GM18951 (cell line): ENCODE measurements at regions not wholly inside any gene's neighbourhood (a gene's known extent, or its start where the extent isn't known, plus 50 kb on each side); places are given as distances from the start of the nearest gene placed in this dataset.
"Not testable (repeated sequence)": the region's sequence is repeated elsewhere in the genome, so short reads cannot be mapped to it uniquely, and the experiment has no call there.

ENCODE experiments used
- POLR2A ChIP-seq: IDR thresholded peaks from 4 replicates; pipeline ENCODE4 v1.6.1; 2011; ENCODE audit warnings: mild to moderate bottlenecking; ENCODE audit not compliant: insufficient read length, insufficient read depth; ENCODE audit errors: extremely low read depth
- in situ Hi-C: fragments of 300-500 bp; cut with MboI; formaldehyde crosslinking; loops from one replicate; pipeline ENCODE4 v1.12.0; 2022; ENCODE audit warnings: low sequenced_read_pairs, mixed read lengths, inconsistent platforms; ENCODE audit not compliant: unreplicated experiment

DNA sequence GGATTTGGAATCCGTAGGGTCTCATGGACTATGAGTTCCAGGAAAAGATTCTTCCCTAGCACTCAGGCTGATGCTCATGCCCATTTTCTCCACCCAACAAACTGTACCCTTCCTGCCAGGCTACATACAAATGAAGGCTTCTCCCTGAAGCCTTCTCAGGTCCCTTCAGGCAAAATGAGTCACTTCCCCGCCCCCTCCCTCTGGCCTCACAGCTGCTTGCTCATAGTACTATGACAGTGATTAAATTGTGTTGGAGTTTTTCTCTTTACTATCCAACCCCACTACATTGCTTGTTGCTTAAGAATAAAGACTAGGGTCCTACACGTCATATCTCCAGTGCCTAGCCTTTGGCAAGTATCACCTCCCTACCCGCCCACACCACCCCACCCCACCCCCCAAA is 207.6 kb upstream of the NFIA start:
- in situ Hi-C loops: no loop called here
- no peak for TF ChIP-seq POLR2A

DNA sequence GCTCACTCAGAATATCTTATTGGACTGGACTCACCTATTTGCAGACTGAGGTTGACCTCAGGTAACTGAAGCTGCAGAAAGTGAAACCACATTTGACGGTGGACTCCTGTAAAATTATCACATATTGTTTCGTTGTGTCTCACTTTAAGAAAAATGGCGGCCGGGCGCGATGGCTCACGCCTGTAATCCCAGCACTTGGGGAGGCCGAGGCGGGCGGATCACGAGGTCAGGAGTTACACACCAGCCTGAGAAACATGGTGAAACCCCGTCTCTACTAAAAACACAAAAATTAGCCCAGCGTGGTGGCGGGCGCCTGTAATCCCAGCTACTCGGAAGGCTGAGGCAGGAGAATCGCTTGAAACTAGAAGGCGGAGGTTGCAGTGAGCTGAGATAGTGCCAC is 209.0 kb upstream of the NFIA start:
- in situ Hi-C loops: not testable (repeated sequence)

DNA sequence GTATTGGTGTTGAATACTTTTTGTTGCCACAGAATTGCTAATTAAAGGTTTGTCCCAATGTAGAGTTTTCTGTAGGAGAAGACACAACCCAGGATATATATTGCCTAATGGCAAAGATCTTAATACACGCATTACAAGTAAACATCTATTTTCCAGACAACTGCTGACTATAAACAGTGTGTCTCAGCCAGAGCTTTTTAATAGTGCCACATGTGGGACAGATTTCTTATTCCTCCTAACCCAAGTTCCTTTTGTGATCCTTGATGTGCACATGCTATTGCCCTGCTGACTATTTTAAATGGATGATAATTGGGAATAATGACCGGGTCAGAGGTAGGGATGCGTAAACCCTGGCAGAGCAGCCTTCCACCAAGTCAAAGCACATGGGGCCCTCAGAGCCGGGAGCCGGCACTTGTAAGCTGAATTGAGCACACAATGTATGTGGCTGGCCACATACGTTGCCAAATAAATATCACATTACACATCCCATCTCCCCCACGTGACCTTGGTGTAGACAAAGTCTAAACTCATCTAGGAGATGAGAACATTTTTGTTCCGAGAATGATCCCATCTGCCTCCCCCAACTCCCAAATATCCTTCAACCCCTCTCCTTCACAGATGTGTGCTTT is 209.8 kb upstream of the NFIA start:
- no peak for TF ChIP-seq POLR2A
- in situ Hi-C loops: no loop called here

DNA sequence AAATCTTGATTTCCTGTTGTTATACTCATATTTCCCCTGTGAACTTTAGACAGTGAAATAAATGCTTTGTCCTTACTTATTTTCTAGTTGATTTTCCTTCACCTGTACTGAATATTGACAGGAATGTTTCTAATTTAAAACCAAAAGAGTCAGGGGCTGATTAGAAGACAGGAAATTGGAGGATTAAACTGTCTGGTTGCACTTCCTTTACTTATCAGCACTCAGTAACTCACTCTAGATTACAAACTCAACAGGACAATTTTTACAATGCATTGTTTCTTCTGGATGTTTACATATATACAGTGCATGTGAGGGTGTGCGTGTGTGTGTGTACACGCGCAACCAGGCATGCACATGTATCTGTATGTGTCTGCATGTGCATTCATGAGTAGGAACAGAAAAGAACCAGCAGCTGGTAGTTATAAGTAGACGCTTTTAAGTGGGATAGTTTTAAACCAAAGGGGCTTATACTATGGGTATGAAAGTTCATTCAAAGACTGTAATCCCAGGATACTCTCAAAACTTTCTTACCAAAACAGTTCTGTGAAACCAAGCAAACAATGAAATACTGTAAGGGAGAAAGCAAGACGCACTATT is 212.0 kb upstream of the NFIA start:
- no peak for TF ChIP-seq POLR2A
- in situ Hi-C loops: no loop called here

DNA sequence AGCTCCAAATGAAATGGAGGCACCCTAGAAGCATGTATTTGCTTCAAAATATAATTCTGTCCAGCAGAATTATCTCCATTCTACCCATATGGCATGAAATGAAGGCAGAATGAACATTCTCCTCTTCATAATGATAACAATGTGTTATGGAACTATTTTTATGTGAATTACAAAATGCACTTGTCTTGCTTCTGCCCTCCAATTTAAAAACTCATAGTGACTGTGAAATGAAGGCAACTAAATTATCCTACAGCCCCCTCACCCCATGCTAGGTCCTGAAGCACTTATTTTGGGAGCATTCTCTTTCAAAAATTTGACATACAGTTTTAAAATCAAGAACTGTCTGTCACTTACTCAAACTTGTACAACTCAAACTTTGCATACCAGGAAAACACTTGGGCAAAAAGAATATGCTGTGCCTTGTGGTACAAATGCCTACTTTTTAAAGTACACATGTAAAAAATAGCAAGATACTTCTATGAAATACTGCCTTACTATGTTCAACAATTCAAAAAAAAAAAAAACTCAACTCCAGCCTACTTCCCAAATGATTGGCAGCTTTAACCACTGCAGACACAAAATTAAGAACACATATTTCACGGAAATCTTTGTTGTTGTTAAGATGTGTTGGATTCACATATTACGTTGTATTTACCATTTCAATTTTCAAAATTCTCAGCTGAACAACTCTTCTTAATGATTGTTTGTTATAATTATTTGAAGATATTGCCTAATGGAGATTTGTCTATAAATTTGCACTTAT is 213.3 kb upstream of the NFIA start:
- in situ Hi-C loops: no loop called here
- TF ChIP-seq POLR2A: no peak

DNA sequence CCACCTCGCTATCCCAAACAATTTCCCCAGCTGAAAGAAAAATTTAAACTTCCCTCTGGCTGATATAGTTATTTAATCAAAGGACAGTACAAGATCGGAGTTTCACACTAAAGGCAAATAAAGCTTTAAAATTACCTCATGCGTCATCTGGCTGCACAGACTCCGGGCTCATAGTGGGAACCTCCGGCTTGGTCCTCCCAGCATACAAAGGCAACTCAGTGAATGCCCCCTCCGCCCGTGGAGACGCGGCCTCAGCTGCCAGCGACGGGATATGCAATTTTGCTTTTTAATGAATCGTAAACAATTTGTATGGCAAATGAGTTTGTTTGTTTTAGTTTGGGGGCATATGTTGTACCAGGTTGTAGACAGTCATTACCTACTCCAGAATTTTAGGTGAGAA is 214.6 kb upstream of the NFIA start:
- TF ChIP-seq POLR2A: no peak
- in situ Hi-C loops: no loop called here

DNA sequence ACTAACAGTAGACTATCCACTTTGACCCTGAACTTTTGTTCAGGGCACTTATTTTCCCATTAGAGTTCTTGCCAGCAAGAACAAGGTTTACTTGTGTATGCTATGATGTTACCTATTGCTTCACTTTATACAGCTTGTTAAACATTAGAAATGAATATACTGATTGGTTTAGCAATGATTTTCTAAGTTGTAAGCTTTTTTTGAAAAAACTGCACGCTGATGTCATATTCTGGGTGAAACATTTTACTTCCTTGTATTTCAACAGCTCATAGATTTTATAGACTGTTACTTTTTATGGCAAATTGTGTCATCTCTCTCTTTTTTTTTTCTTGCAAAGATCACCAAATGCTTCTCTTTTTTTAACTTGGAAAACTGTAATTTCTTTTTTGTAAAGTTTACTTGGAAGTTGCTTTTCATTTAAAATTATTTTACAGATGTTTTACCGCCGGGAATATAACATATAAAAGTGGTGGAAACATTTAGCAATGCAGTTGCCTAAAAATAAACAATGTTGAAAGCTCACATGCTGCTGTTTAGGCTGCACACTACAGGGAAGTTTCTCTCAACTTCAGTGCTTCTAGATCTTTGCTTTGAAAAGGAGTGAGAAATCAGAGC is 215.3 kb upstream of the NFIA start:
- no peak for TF ChIP-seq POLR2A
- in situ Hi-C loops: no loop called here

DNA sequence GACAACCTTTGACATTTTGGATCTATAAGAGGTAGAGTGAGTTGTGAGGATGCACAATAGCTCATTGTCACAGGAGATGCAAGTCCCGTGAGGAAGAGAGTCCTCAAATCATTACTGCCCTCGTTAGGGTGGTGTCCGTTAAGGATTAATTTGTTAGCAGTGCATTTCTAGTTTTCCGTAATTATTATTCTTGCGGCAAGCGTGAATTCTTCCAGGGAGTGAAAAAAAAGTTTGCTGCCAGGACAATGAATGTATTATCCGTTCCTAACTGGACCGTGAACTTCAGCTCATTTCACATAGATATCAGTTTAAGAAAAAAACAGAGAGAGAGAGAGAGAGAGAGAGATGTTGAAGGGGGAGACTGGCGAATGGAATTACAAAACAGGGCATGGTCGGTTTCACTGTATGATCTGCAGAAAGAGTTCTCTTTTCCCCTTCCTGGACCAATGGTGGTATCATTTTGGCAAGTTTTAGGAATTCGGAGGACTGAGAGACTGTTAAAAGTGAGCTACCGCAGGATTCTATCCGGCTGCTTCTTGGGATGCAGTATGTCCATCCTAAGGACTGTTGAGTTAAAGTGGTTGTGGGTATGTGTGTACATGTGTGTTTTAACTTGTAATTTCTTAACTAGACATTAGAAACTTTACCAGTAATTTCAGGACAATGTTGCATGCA is 216.0 kb upstream of the NFIA start:
- in situ Hi-C loops: no loop called here
- no peak for TF ChIP-seq POLR2A

DNA sequence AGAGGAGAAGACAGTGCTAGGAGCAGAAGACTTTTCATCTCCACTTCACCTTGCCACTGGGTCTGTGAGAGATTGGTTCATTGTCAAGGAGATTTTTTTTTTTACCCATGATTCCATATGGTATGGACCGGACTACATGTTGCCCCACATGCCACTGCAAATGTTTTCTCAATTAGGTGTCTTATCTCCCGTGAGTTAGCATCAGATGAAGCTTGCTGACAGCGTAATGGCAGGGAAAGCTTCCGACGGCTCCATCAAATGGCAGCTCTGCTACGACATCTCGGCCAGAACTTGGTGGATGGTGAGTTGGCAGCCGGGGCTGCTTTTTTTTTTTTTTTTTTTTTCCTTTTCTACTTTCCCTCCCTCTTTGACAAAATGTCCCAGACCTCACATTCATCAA is 217.2 kb upstream of the NFIA start:
- in situ Hi-C loops: no loop called here

DNA sequence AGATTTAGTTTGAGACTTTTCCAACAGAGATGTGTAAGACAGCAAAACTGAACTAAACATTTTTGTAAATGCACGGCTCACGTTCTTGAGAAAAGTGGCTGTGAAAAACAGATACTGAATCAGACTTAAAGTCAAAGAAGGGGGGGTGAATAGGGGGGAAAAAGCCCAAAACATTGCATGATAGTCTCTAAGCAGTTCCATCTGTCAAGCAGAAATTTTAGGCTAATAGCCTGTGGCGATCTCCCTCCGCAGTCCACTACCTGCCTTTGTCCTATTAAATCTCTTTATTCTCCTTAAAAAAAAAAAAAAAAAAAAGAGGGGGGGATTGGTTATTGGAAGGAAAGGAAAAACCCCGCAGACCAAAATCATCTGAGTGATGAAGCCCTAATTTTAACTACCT is 217.6 kb upstream of the NFIA start:
- in situ Hi-C loops: no loop called here
- no peak for TF ChIP-seq POLR2A

More for the DNA sequence above, 217.2 kb upstream of the NFIA start:
- TF ChIP-seq POLR2A: no peak

DNA sequence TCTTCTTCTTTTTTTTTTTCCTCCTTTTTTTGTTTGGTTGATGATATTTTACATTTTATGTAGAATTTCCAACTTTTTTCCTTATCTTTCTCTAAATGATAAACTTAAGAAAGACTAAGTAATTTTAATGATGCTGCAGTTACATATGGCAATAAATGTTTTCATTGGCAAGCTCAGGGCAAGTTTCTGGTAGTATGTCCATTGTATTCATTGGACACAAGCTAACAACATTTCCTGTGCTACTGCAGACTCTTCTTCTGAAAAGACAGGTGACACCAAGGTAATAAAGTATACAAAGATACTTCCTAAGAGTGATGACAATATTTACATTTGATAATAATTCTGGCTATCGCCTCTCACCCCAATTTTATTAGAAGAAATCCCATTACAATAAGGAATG is 219.2 kb upstream of the NFIA start:
- TF ChIP-seq POLR2A: no peak
- in situ Hi-C loops: no loop called here

DNA sequence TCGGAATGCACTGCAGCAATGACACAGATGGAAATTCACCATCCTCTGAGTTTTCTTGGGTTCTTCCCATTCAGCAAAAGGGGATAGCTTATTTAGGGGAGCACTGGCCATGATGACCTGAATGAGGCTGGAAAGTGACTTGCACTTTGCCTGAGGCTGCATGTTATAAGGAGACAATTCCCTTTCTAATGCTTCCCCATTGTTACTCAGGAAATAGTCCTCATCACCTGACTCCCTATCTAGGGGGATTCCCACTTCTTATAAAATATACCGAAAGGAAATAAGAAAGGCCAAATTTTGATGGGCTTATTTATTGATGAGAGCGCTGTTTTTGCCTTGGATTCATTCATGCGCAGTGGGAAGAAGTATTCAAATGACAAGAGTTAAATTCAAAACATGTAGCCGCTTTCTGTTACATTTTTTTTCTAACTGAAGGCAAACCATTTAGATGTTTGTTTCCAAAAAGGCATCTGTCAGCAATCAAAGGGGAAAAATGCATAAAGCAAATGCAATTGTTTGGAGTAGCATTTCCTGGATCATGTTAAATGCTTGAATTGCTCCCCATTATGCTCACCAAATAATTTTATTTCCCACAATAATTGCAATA is 220.3 kb upstream of the NFIA start:
- in situ Hi-C loops: no loop called here
- TF ChIP-seq POLR2A: no peak

DNA sequence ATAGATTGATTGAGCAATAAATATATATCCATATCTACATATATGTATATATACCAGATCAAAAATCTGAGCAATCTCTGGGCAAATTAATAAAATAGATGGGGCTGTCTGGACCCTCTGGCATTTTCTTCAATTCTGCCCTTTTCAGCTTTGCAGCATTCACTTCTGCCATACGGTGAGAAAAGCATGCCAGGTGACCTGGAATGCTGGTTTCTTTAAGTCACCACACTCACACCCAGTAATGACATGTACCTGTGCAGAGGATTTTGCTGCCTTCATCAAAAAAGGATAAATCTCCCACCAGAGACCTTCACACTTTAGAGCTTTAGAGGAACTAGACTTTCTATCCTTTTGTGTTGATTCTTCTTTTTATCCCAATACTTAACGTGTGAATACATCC is 223.2 kb upstream of the NFIA start:
- in situ Hi-C loops: no loop called here
- TF ChIP-seq POLR2A: no peak
